ENCODE measurements at regions not wholly inside any gene's neighbourhood (a gene's known extent, or its start where the extent isn't known, plus 50 kb on each side); places are given as distances from the start of the nearest gene placed in this dataset.
A peak's percentile ranks its signal among the peaks of the same experiment; 100 is the strongest.
"Not testable (repeated sequence)": the region's sequence is repeated elsewhere in the genome, so short reads cannot be mapped to it uniquely, and the experiment has no call there.

DNA sequence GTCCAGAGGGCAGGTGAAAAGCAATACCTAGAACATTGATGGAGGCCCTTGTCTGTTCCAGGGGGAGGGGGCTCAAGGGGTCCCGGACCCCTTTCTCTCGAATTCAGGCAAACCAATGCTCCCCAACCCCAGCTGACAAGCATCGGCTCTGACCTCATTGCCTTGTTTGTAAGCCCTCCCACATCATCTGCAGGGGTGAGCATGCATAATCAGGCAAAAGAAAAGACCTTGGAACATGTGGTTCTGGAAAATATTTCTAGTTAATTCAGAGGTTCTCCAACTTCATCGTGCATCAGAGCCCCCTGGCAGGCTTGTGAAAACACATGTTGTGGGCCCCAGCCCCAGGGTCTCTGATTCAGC lies 231.3 kb downstream of the TOMM20 start:
- DNase-seq: no peak

DNA sequence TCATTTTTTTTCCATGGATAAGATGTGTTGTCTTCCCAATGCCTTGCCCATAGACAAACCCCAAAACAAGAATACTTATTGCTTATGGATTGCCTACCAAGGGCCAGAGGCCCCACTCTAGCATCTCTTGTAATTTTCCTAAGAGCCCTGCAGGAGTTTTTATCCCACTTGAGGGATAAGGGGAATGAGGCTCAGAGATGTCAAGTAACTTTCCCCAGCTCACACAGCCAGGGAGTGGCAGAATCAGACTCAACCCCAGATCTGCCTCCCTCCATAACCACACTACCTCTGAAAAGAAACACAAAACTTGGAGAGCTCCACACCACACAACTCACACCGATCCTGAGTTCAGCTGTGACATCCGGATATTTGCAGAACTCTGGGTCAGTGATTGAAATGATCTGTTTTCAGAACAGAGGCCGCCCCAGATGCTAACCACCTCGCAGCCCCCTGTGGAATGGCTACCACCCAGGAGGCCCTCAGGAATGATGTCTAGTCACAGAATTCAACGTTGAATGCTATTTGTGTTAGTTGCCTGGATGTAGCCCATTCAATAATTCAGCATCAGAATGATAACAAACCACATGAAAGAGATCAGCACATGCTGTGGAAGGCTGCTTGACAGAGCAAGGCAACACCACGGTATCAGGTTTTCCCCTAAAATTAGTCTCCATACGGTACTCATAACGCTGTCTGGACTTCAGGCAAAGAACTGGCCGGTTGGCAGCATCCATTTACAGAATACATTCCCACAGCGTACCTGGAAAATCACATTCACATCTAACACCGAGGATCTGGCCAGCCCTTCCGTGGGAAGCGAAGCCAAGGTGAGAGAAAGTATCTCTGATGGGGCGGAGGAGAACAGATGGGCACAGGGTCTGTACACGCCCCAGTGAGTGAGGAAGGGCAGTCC lies 231.9 kb downstream of the TOMM20 start:
- DNase-seq: no peak

DNA sequence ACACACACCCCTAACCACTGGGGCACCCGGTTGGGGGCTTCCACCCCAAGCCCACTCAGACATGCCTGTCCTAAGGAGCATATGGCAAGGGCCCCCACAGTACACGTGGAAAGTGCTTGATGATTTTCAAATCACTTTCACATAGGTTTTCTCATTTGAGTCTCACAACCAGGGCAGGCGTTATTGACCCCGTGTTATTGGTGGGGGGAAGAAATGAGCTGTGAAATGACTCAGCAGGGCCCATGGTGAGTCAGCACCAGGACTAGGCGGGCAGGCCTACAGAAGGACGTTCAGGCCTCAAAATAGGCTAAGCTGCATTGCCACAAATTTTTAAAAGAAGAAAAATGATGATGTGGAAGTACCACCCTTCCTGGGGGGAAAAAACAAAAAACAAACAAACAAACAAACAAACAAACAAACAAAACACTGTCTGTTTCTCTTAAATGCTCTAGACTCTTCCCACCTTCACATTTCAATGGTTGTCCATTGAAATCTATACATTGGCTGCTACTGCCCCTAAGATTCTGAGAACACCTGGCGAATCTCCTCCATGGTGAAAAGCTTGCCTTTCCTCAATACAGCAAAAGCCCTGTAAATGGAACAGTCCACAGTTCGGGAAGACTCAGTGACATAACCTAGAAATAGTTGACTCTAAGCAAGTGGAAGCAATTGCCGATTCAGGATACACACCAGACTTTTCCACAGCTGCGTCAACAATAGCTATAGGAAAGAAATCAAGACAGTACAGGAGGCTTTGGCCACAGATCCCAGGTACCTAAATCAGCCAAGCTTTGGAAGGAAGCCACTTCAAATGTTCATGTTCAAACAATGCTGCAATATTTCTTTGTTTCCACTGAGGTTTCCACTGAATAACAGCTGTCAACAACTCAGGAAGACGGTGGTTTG lies 234.7 kb downstream of the TOMM20 start:
- DNase-seq: peak; percentile 17 to 50

DNA sequence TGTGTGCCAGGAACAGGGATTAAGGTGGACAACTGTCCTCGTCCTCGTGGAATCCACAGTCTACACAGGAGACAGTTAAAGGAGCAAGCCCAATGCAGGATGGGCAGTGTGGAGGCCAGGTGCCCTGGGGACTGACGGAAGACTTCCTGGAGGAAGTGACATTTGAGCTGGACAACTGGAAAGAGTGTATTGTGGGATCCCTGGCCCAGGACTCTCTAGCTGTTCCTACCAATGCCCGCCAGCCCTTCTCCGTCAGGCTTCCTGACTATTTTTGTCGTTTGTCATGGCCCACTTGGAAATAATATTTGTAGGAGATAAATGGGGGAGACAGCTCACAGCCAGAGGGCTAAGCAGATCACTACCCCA lies 235.3 kb downstream of the TOMM20 start:
- DNase-seq: no peak

DNA sequence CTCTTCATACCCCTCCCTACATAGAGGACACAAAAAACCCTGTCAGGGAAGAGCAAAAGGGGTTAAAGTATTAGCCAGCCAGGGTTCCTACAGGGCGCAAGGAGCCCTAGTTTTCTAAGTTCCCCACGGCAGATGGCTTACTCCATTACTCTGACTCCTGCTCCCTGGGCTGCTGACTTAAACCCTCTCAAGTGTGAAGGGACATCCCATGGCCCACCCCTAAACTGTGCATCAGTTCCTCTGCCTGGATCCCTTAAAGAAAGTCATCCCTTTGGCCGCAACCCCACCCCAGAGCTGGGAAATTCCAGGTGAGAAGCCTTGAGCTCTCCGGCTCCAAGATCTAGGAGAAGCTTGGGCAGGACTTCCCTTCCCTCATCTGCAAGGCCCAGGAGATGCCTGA lies 236.0 kb downstream of the TOMM20 start:
- DNase-seq: no peak

DNA sequence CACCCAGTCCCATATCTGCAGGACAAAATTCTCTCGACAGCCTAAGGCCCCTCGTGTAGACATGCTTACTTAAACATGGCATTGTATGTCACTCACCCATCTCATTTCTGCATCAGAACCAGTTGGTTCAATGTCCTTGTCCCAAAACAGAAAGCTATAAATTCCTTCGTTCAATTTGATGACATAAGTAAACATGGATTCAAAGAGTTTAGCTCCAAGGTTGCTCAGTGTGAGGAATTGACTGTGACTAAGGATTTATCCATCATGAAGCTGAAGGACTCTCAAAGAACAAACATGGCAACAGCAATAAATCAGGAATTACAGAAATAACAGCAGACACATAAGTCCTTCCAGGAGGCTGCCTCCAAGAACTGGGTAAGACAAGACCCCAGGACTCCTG lies 237.2 kb downstream of the TOMM20 start:
- DNase-seq: no peak

DNA sequence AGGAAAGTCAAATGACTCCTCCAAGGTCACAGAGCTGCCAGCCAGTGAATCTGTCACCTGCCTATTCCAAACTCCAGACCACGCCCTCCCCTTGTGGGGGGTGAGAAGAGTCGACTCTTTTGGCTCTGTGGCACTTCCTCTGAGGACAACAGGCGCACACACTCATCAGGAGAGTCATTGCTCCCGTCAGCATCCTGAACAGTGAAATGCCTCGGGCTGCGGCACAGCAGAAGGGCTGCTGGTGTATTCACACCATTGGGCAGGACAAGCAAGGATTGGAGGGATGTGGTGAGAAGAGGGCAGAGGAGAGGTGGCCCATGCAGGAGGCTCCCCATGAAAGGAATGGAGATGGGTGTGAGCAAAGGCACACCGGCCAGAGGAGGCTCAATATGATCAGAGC lies 239.0 kb downstream of the TOMM20 start:
- no peak for DNase-seq

DNA sequence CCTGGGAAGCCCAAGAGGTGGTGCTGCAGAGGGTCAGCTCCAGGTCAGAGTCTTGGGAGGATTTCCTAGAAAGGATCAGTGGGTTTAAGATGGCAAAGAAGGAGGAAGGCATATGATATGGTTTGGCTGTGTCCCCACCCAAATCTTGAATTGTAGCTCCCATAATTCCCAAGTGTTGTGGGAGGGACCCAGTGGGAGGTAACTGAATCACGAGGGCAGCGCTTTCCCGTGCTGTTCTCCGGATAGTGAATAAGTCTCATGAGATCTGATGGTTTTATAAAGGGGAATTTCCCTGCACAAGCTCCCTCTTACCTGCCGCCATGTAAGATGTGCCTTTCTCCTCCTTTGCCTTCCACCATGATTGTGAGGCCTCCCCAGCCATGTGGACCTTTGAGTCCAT lies 240.4 kb downstream of the TOMM20 start:
- DNase-seq: not testable (repeated sequence)

DNA sequence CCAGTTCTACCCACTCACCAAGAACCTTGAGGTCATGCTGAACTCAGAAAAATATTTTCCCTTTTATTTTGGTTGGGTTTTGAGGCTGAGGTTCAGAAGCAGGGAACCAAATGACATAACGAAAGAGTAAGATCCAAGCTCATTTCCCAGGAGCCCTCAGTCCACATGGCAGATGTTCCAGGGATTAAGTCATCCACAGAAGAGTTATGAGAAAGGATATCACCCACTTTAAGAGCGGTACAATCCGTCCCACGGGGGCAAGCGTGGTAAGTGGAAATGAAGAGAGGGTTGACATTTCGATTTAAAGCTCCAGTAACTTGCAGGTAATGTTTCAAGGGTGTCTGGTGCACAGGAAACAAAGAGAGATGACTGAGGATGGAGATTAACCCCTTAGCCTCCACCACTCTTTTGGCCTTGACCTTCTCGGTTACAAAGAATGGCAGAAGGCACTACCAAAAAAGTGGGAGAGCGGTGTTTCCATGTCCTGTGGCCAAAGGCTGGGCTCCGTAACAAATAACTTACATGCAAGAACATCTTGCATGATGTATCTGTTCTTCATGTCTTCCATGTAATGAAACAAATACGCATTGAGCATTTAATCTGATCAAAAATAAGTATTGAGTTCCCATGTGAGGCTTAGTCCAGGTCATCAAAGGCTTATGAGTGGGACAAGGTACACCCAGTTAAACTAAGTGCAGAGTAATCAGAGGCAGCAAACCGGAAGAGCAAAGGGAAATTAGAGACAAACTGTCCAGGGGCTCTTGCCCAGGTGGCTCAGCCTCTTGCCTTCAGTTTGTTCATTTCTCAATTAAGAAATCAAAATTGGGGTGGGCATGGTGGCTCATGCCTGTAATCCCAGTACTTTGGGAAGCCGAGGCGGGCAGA lies 241.4 kb downstream of the TOMM20 start:
- DNase-seq: no peak

DNA sequence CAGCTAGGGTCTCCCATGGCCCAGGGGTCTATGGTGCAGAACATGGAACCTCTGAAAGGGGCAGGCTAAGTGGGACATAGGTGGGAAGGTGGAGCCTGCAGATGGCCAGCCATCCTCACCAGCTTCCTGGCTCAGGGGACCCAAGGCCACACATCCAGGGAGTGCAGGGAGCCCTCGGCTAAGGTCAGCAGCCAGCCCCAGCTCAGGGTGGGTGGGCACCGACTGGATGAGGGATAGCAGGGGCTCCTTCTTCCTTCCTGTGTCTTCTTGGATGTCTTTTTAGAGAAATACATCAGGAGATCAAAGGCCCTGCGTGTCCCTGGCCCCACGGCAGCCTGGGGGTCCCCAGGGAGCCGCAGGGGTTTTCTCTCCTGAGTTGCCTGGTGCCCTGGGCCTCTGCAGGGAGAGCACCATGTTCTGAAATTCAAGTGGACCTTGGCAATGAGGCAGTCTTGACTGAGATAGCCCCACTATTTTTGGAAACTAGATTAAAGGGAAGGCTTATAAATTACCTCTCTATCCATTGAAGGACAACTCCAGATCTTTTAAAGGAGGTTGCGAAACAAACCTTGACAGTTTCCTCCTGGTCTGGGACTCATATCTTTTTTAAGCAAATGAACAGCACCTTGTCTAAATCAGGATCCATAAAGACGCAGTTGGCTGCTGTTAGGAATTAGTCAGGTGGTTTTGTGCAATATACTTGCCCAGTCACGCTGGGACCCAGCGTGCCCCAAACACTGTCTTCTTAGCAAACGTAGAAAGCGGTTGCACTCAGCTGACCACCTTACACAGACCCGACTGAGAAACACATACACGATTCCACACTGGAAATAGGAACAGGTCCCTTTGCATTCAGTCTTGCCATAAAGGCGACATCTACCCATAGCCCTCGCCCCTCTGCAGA lies 242.3 kb downstream of the TOMM20 start:
- no peak for DNase-seq

DNA sequence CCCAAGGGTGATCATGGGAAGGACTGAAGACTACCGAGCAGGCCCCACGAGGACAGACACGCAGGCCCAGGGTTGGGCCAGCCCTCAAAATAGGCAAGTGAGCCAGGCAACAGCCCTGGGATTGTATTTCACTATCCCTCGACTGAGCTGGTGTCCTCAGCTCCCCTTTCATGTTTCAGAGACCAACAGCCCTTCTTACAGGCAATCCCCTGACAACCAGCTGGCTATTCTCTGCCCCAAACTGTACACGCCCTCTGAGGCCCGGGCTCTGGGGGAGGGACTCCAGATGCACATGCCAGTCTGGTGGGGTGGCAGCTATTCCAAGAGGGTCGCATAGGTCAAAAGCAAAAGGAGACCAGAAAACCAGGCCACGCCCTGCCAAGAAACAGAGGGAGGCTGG lies 243.0 kb downstream of the TOMM20 start:
- DNase-seq: no peak

DNA sequence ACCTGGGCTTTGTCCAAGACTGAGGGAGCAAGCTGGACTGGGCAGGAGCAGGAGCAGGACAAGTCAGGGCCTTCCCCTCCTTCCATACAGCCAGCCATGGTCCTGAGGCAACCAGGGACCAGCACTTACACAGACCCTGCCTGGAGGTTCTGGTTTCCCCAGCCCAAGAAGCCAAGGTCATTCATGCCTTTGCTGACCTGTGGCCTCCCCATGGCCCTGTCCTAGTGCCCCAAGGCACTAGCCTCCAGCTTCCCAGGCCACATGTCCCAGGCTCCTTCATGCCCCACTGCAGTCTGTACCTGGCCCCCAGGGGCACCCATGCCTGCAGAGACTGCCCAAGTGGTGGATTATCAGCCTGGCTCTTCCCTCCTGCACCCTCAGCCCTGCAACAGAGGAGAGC lies 243.9 kb downstream of the TOMM20 start:
- no peak for DNase-seq

DNA sequence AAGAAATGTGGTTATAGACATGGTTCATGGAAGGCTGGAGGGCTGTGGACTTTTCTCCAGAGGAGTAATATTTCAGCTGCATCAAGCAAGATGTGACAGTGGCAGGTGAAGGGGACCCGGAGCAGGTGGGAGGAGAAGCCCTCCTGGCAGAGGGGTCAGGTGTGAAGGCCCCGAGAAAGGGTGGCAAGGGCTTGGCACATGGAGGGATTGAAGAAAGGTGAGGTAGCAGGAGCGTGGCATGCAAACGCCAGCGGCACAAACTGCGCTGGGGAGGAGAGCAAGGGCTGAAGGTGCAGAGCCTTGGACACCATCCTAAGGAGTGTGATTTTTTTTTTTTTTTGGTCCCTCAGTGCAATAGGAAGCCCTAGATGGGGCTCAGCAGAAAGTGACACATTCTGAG lies 244.6 kb downstream of the TOMM20 start:
- DNase-seq: no peak

DNA sequence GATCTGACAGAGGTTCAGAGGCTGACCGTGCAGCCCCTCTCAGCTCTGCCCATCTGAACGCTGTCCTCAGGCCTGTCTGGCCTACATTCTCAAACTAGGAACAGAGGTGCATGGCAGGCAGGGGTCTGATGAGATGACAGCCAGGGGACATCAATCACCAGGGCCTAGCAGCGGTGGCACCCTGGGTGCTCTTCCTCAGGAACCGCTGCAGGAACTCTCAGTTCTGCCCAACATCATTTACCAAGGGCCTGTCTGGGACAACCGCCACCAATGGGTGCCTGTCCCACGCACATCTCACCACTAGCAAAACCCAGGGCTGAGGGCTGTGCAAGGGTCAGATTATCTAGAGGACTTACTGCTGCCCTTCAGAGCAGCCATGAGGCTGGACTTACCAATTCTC lies 245.7 kb downstream of the TOMM20 start:
- DNase-seq: no peak

DNA sequence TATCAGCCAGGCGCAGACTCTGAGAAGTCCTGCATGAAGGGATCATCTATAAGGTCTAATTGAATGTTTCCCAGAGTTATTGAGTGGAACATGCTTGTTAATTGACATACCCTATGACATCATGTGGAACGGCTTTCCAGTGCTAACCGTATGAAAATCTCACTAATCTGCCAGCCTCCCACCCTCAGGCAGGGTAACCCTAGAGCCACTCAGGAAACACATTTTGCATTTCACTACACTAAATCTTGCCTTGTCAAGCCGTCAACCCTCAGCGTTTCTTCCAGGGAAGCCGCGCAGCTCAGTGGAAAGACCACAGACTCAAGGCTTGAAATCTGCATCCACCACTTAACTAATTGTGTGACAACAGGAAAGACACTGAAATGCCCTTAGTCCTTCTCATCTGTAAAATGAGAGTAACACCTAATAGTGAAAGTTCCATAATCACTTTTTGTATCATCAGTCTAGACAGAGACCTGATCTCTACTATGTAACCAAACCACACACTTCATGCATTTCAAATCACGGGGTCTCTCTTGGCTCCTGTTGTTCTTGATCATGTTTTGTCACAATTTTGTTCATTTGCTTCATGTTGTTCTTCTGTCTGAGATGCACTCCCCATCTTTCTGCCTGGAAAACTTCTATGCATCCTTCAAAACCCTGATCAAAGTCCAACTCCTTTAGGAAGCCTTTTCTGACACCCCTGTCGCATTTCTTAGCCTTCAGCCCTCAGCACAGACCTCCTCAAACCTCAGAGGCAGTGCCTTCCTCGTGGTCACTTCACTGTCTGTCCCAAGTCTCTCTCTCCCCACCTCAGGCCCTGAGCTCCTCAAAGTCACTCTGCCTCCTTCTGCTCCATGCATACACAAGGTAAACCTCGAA lies 246.5 kb downstream of the TOMM20 start:
- no peak for DNase-seq

DNA sequence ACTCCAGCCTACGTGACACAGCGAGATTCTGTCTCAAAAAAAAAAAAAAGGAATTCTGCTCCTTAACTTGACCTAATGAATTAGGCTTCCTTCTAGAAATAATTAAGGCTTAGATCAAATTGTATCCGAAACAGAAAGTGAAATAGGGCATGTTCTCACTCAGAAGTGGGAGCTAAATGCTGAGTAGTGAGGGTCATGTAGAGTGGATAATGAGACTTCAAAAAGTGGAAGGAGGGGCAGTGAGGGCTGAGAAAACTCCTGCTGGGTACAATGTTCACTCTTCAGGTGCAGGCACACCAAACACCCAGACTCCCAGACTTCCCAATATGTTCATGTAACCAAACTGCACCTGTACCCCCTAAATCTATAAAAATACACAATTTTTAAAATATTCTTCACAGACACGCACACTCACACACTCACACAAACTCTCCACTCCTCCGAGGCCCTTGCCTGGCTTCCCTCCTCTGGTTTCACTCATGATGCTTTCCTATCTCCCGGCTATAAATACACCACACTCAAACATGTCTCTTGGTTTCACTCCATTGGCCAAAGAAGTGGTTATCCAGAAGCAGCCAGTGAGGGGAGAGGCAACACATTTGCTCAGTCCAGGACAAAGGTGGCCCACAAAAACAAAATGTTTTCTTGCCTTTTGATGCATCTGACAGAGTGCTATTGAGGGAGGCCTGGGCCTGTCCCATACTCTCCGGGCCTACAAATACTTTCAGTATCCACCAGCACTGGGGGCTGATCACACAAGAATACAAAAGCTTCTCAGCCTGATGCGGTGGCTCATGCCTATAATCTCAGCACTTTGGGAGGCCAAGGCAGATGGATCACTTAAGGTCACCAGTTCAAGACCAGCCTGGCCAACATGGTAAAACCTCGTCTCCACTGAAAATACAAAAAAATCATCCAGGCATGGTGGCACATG lies 249.2 kb downstream of the TOMM20 start:
- DNase-seq: no peak

DNA sequence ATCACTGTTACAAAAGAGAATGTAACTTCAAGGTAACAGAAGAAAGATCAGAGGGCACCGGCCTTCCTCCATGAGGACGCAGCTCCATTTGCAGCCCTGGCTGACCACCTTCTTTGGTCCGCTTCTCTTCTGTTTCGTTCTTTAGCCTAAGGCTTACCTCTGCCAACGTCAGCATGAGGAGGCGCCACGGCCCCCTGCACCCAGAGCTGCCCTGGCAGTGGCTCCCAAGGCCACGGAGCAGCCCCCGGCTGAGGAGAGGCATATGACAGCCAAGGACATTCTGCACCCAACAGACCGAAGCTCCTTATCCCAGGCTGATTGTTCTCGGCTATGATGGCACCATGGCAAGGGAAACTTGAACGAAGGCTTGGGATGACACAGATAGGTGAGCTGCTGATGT lies 250.3 kb downstream of the TOMM20 start:
- DNase-seq: no peak

DNA sequence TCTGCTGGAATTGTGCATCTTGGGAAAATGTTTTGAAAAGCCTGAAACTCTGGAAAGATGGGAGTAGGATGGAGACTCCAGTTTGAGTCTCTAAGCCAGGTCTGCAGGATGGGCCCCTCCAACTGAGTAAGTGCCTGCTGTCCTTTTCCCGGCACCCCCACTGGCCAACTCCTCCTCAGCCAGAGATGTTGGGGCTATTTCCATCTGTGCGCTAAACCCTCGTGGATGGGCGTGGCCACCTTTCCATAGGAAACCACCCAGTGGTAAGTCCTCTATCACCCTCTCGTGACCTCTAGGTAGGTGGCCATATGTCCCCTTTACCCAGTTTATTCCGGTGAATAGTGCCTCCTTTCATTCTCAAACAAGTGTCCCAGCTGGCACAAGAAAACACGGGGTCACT lies 250.9 kb downstream of the TOMM20 start:
- no peak for DNase-seq

DNA sequence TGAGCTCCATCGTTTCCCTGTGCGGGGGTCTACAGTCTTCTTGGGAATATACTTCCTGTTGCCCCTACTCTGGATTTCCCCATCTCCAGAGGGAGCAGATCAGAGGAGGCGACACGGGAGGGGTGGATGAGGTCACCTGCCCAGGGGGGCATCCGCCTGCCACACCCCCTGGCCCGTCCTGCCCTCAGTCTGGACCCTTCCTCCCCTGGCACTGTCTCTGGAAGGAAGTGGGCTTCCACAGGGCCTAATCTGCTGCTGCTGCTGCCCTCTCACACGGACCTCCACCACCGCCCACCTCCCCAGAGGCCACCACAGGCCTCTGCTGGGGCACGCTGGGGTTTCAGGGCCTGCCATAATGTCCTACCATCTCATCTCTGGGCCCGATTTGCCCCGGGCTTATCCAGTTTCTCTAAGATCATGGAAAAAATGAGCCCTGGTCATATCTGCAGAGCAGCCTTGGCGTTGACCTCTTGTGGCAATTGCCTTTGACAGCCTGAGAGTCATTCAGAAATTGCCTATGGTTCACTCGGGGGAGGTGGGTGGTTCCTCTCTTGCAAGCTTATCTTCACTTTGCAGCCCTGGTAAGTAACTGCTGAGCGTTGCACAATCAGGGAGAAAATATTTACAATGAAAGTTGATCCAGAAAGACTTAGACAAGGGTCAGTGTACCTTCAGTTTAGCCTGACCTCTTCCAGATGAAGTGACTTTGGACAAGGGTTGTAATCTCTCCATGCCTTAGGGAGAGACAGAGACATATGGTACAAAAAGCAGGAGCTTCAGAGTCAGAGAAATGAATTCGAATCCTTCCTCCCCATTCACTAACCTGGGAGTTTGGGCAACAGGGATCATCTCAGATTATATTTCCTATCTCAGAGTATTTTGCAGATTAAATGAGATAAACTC lies 252.4 kb downstream of the TOMM20 start:
- DNase-seq: no peak

Measured in stimulated activated CD4-positive, alpha-beta T cell treated with anti-CD3 and anti-CD28 coated beads, Interleukin-4, amount 100 ng/mL, for 4 hours (primary cell).